ENCODE measurements at regions not wholly inside any gene's neighbourhood (a gene's known extent, or its start where the extent isn't known, plus 50 kb on each side); places are given as distances from the start of the nearest gene placed in this dataset.

GRCh38 chr12:131511391-131511802, 199.5 kb upstream of the SFSWAP start:
- no peak overlapping the region for H4K5ac ChIP-seq (ENCODE audit: insufficient read length, low read depth, low read length)
- H3K4me3 ChIP-seq (ENCODE audit: extremely low read depth in 1 of 4, insufficient read depth in 2 of 4, low read depth in 3 of 4, low read length in 4 of 4), result no peak overlapping the region
- POLR2A ChIA-PET (ENCODE audit: partially characterized antibody), result no interaction called here
- CTCF ChIA-PET (ENCODE audit: partially characterized antibody), result interaction anchor here (1.0 to 1.3 kb wide), 2 partner anchors 24 to 50 kb away, joined by 3 to 4 read pairs; no protein-coding TSS in a partner anchor
- no peak overlapping the region for H3K9ac ChIP-seq (replicated peaks in 1 of 4; ENCODE audit: extremely low read depth in 1 of 4, low read depth in 3 of 4, low read length in 3 of 4)
- no peak overlapping the region for H3K27ac ChIP-seq (ENCODE audit: low read depth, low read length)
- H3K23me2 ChIP-seq (ENCODE audit: low read depth, low read length), result no peaks in the 10 kb centered on the region
- no peak overlapping the region for H3K18ac ChIP-seq (ENCODE audit: extremely low read depth, low read length)
- H3K56ac ChIP-seq (replicated peaks; ENCODE audit: insufficient read length, low read depth, low read length), result no peak overlapping the region
- H2BK120ac ChIP-seq (replicated peaks; ENCODE audit: low read depth, low read length), result no peak overlapping the region
- WGBS, 2 experiments (ENCODE audit: extremely low coverage in 1 of 2, insufficient coverage in 1 of 2, insufficient read length in 1 of 2, insufficient replicate concordance in 2 of 2, low coverage in 1 of 2, low lambda C conversion rate in 2 of 2, missing lambda C conversion rate in 1 of 2), result 70% methylated on average over 7 of the region's 7 CpGs; no CpG with 5 or more reads in 1 of the 2 experiments
- no peaks in the 10 kb centered on the region for H3K9me3 ChIP-seq (ENCODE audit: insufficient read depth in 2 of 2, low read depth in 1 of 2, low read length in 1 of 2)
- H3K4me2 ChIP-seq (ENCODE audit: insufficient read depth in 1 of 2, low read depth in 2 of 2, low read length in 2 of 2), result no peak overlapping the region
- no peak for FAIRE-seq
- H3K27me3 ChIP-seq (replicated peaks in 1 of 4; ENCODE audit: control insufficient read depth in 3 of 4, extremely low read depth in 1 of 4, insufficient read depth in 3 of 4, low read length in 3 of 4), result no peaks in the 10 kb centered on the region
- no peak overlapping the region for H3K23ac ChIP-seq (ENCODE audit: insufficient read length)
- H2AK5ac ChIP-seq (ENCODE audit: low read depth, low read length), result no peak overlapping the region
- peak overlapping the region; percentile 74; the same call in 1 of the 2 replicates for H2BK5ac ChIP-seq (ENCODE audit: low read depth, low read length)
- no peak overlapping the region for H3K14ac ChIP-seq (ENCODE audit: insufficient read length)
- no peaks in the 10 kb centered on the region for H3K79me1 ChIP-seq (ENCODE audit: low read depth, low read length)
- H3K79me2 ChIP-seq (ENCODE audit: control insufficient read depth in 1 of 2, insufficient read depth in 2 of 2, low read length in 2 of 2), result no peaks in the 10 kb centered on the region
- no peak overlapping the region for H2AFZ ChIP-seq (ENCODE audit: low read length)
- H2BK12ac ChIP-seq (ENCODE audit: low read depth, low read length), result peak overlapping the region; percentile 78
- no peaks in the 10 kb centered on the region for H3K36me3 ChIP-seq (ENCODE audit: control insufficient read depth in 2 of 4, insufficient read depth in 4 of 4, low read length in 3 of 4)
- H3K4ac ChIP-seq (replicated peaks; ENCODE audit: insufficient read length, low read depth, low read length), result no peak overlapping the region
- peak in 1 of 2 experiments; percentile 15 for DNase-seq (ENCODE audit: low read depth in 1 of 2, low spot score in 2 of 2)
- no peak overlapping the region; the same call in 1 of the 2 replicates for H2BK15ac ChIP-seq (ENCODE audit: low read length)
- no peaks in the 10 kb centered on the region for H4K20me1 ChIP-seq (replicated peaks in 1 of 2; ENCODE audit: control insufficient read depth in 1 of 2, insufficient read depth in 2 of 2, low read length in 2 of 2)
- no peak overlapping the region for H2BK20ac ChIP-seq (ENCODE audit: low read length)
- H4K8ac ChIP-seq (ENCODE audit: extremely low read depth, insufficient read depth, low read length), result no peak overlapping the region
- H3K4me1 ChIP-seq (replicated peaks in 1 of 4; ENCODE audit: control insufficient read depth in 3 of 4, insufficient read depth in 4 of 4, low read length in 3 of 4), result peaks cover 0 to 10% (median 5%) of the 10 kb centered on the region in 4 experiments; a peak in 5 of 7 replicates
- no peak overlapping the region for H4K91ac ChIP-seq (replicated peaks; ENCODE audit: insufficient read length, low read length)
- no peak for TF ChIP-seq CHD2 (IDR thresholded peaks at IDR 0.05; ENCODE audit: low read length)
- no peak for TF ChIP-seq SRF (IDR thresholded peaks at IDR 0.05; ENCODE audit: low read depth, low read length)
- TF ChIP-seq SP1 (IDR thresholded peaks at IDR 0.05; ENCODE audit: low read depth, low read length), result no peak
- TF ChIP-seq SIRT6 (IDR thresholded peaks at IDR 0.05; ENCODE audit: low read length), result no peak
- no peak for TF ChIP-seq POLR2AphosphoS5 (IDR thresholded peaks at IDR 0.05; ENCODE audit: low read depth, low read length)
- no peak for TF ChIP-seq USF2 (IDR thresholded peaks at IDR 0.05; ENCODE audit: low read length)
- no peak for TF ChIP-seq ATF3 (IDR thresholded peaks at IDR 0.05; ENCODE audit: insufficient read depth, low read depth, low read length)
- TF ChIP-seq ATF2 (IDR thresholded peaks at IDR 0.05; ENCODE audit: low read length), result no peak

All from H1 (cell line).